MM.1S (cell line): ENCODE measurements at regions not wholly inside any gene's neighbourhood (a gene's known extent, or its start where the extent isn't known, plus 50 kb on each side); places are given as distances from the start of the nearest gene placed in this dataset.

Experiments
- DNase-seq: peaks from one replicate; pipeline ENCODE4 v3.0.0-alpha.2; 2015
- H2AFZ ChIP-seq: fragments of 300-600 bp; sonication (generic); 2 replicates; pipeline ENCODE4 v1.6.0; 2016; ENCODE audit warnings: antibody characterized with exemption, low read length
- H3F3A ChIP-seq: fragments of 300-600 bp; sonication (generic); 2 replicates; pipeline ENCODE4 v1.6.1; 2016; ENCODE audit warnings: mild to moderate bottlenecking, antibody characterized with exemption, low read length, moderate library complexity, mixed read lengths; ENCODE audit not compliant: insufficient read depth
- H3K27ac ChIP-seq: fragments of 300-600 bp; sonication (generic); 2 replicates; pipeline ENCODE4 v1.5.1; 2016; ENCODE audit warnings: mild to moderate bottlenecking, low read length
- H3K27me3 ChIP-seq: fragments of 300-600 bp; sonication (generic); replicated peaks from 2 replicates; pipeline ENCODE4 v1.6.0; 2016; ENCODE audit warnings: low read length; ENCODE audit not compliant: insufficient read depth
- H3K36me3 ChIP-seq: fragments of 300-600 bp; sonication (generic); replicated peaks from 2 replicates; pipeline ENCODE4 v1.6.1; 2016; ENCODE audit warnings: mild to moderate bottlenecking, low read length, mixed read lengths; ENCODE audit not compliant: insufficient read depth
- H3K4me1 ChIP-seq: fragments of 300-600 bp; sonication (generic); 2 replicates; pipeline ENCODE4 v1.6.1; 2016; ENCODE audit warnings: low read length, mixed read lengths
- H3K4me2 ChIP-seq: fragments of 300-600 bp; sonication (generic); 2 replicates; pipeline ENCODE4 v1.6.0; 2016; ENCODE audit warnings: low read depth, low read length
- H3K4me3 ChIP-seq: fragments of 300-600 bp; sonication (generic); 2 replicates; pipeline ENCODE4 v1.5.1; 2016; ENCODE audit warnings: low read length, mixed read lengths
- H3K79me2 ChIP-seq: fragments of 300-600 bp; sonication (generic); 2 replicates; pipeline ENCODE4 v1.6.1; 2016; ENCODE audit warnings: mixed run types, low read length, mixed read lengths
- H3K9ac ChIP-seq: fragments of 300-600 bp; sonication (generic); 2 replicates; pipeline ENCODE4 v1.6.1; 2016; ENCODE audit warnings: low read length, mixed read lengths
- H3K9me2 ChIP-seq: fragments of 300-600 bp; sonication (generic); replicated peaks from 2 replicates; pipeline ENCODE4 v1.6.1; 2016; ENCODE audit warnings: mild to moderate bottlenecking, low read length, mixed read lengths; ENCODE audit not compliant: insufficient read depth
- H3K9me3 ChIP-seq: fragments of 300-600 bp; sonication (generic); replicated peaks from 2 replicates; pipeline ENCODE4 v1.6.1; 2016; ENCODE audit warnings: mild to moderate bottlenecking, low read length, mixed read lengths; ENCODE audit not compliant: insufficient read depth
- H4K20me1 ChIP-seq: fragments of 300-600 bp; sonication (generic); 2 replicates; pipeline ENCODE4 v1.6.1; 2016; ENCODE audit warnings: mild to moderate bottlenecking, low read length, moderate library complexity, mixed read lengths; ENCODE audit not compliant: insufficient read depth
- EZH2 ChIP-seq: fragments of 300-600 bp; sonication (generic); optimal IDR thresholded peaks from 2 replicates; pipeline ENCODE3; 2017; ENCODE audit warnings: low read depth, mild to moderate bottlenecking, antibody characterized with exemption, low read length, mixed read lengths
- EZH2phosphoT487 ChIP-seq: fragments of 300-600 bp; sonication (generic); IDR thresholded peaks from 2 replicates; pipeline ENCODE4 v1.6.1; 2018; ENCODE audit warnings: antibody characterized with exemption, low read length
- TF ChIP-seq, protein P1 (sequence below): fragments of 300-600 bp; sonication (generic); IDR thresholded peaks from 2 replicates; pipeline ENCODE4 v1.5.1; 2016; ENCODE audit warnings: antibody characterized with exemption, low read length, mixed read lengths

- TF ChIP-seq, protein P1, sequence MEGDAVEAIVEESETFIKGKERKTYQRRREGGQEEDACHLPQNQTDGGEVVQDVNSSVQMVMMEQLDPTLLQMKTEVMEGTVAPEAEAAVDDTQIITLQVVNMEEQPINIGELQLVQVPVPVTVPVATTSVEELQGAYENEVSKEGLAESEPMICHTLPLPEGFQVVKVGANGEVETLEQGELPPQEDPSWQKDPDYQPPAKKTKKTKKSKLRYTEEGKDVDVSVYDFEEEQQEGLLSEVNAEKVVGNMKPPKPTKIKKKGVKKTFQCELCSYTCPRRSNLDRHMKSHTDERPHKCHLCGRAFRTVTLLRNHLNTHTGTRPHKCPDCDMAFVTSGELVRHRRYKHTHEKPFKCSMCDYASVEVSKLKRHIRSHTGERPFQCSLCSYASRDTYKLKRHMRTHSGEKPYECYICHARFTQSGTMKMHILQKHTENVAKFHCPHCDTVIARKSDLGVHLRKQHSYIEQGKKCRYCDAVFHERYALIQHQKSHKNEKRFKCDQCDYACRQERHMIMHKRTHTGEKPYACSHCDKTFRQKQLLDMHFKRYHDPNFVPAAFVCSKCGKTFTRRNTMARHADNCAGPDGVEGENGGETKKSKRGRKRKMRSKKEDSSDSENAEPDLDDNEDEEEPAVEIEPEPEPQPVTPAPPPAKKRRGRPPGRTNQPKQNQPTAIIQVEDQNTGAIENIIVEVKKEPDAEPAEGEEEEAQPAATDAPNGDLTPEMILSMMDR = no peak
- TF ChIP-seq EZH2phosphoT487 (no peak), EZH2 (no peak)
- no peak overlapping the region for H2AFZ ChIP-seq
These were observed 1356.9 kb upstream of the PRR20A start for GRCh38 chr13:55783841-55784240.

GRCh38 chr13:55788548-55788947 lies 1352.2 kb upstream of the PRR20A start:
- Histone ChIP-seq H3K9me2 (no peaks in the 10 kb centered on the region), H3K9me3 (no peaks in the 10 kb centered on the region), H3K36me3 (no peaks in the 10 kb centered on the region), H3K4me2 (no peak overlapping the region), H2AFZ (no peak overlapping the region), H3K79me2 (no peaks in the 10 kb centered on the region), H3K4me3 (no peak overlapping the region), H4K20me1 (no peaks in the 10 kb centered on the region), H3K4me1 (no peaks in the 10 kb centered on the region), H3K9ac (no peak overlapping the region), H3K27me3 (no peaks in the 10 kb centered on the region), H3K27ac (no peak overlapping the region), H3F3A (no peaks in the 10 kb centered on the region)
- no peak for DNase-seq
- TF ChIP-seq EZH2phosphoT487 (no peak), EZH2 (no peak)

More at GRCh38 chr13:55783841-55784240, 1356.9 kb upstream of the PRR20A start:
- no peaks in the 10 kb centered on the region for H3K9me3 ChIP-seq
- no peaks in the 10 kb centered on the region for H3K79me2 ChIP-seq
- H3K36me3 ChIP-seq = no peaks in the 10 kb centered on the region
- DNase-seq = no peak
- no peak overlapping the region for H3K4me2 ChIP-seq
- no peaks in the 10 kb centered on the region for H4K20me1 ChIP-seq
- no peak overlapping the region for H3K27ac ChIP-seq
- H3K9me2 ChIP-seq = no peaks in the 10 kb centered on the region
- H3K4me1 ChIP-seq = no peaks in the 10 kb centered on the region
- no peak overlapping the region for H3K9ac ChIP-seq
- no peaks in the 10 kb centered on the region for H3K27me3 ChIP-seq
- H3K4me3 ChIP-seq = no peak overlapping the region
- no peaks in the 10 kb centered on the region for H3F3A ChIP-seq

- Histone ChIP-seq H3K4me2 (no peak overlapping the region), H3K27me3 (no peaks in the 10 kb centered on the region), H3K27ac (no peak overlapping the region), H3K9ac (no peak overlapping the region), H3K79me2 (no peaks in the 10 kb centered on the region), H2AFZ (no peak overlapping the region), H3K9me2 (no peaks in the 10 kb centered on the region), H3K4me3 (no peak overlapping the region), H3F3A (no peaks in the 10 kb centered on the region), H4K20me1 (no peaks in the 10 kb centered on the region), H3K36me3 (no peaks in the 10 kb centered on the region), H3K9me3 (no peaks in the 10 kb centered on the region), H3K4me1 (no peaks in the 10 kb centered on the region)
- TF ChIP-seq, protein P1 = no peak
- TF ChIP-seq EZH2 (no peak), EZH2phosphoT487 (no peak)
- no peak for DNase-seq
These were observed 1348.0 kb upstream of the PRR20A start for GRCh38 chr13:55792544-55793193.

GRCh38 chr13:55815458-55816033 lies 1325.2 kb upstream of the PRR20A start:
- H3K9me2 ChIP-seq = no peaks in the 10 kb centered on the region
- no peak overlapping the region for H3K4me3 ChIP-seq
- H3K4me1 ChIP-seq = no peaks in the 10 kb centered on the region
- no peak overlapping the region for H2AFZ ChIP-seq
- H3K9ac ChIP-seq = no peak overlapping the region
- H3K27ac ChIP-seq = no peak overlapping the region
- H3K36me3 ChIP-seq = no peaks in the 10 kb centered on the region
- H4K20me1 ChIP-seq = no peaks in the 10 kb centered on the region
- H3F3A ChIP-seq = no peaks in the 10 kb centered on the region
- no peaks in the 10 kb centered on the region for H3K79me2 ChIP-seq
- no peak for DNase-seq
- H3K27me3 ChIP-seq = no peaks in the 10 kb centered on the region
- no peak overlapping the region for H3K4me2 ChIP-seq
- TF ChIP-seq EZH2phosphoT487 (no peak), EZH2 (no peak)
- TF ChIP-seq, protein P1 = no peak
- H3K9me3 ChIP-seq = no peaks in the 10 kb centered on the region
